NCI-H187 treated with DMSO at 0.1 percent for 48 hours (cell line): ENCODE measurements at regions not wholly inside any gene's neighbourhood (a gene's known extent, or its start where the extent isn't known, plus 50 kb on each side); places are given as distances from the start of the nearest gene placed in this dataset.
"Not testable (repeated sequence)": the region's sequence is repeated elsewhere in the genome, so short reads cannot be mapped to it uniquely, and the experiment has no call there.

Experiments
- DNase-seq: peaks from one replicate; lab custom pipeline; 2025; lab: John Stamatoyannopoulos, UW

GRCh38 chr16:62755938-62756337 lies 719.7 kb upstream of the CDH8 start:
- no peak for DNase-seq

DNA sequence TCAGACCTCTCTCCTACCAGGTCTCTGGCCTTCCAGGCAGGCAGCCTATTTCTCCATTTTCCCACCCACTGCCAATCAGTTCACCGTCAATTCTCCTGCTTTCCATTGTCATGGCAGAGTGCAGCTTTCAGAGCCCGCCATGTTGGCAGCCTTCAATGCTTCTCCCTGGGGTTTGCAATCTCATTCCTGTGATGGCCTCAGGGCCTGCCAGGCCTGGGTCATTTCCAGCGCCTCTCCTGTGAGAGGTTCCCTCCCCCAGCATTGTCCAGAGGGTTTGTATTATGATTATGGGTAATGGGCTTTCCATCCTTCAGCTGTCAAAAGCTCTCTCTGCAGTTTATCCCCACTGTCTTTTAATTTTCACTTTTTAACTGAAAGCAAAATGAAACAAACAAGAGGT lies 716.6 kb upstream of the CDH8 start:
- no peak for DNase-seq

GRCh38 chr16:62751218-62751617 lies 715.0 kb upstream of the CDH8 start:
- DNase-seq = no peak

DNA sequence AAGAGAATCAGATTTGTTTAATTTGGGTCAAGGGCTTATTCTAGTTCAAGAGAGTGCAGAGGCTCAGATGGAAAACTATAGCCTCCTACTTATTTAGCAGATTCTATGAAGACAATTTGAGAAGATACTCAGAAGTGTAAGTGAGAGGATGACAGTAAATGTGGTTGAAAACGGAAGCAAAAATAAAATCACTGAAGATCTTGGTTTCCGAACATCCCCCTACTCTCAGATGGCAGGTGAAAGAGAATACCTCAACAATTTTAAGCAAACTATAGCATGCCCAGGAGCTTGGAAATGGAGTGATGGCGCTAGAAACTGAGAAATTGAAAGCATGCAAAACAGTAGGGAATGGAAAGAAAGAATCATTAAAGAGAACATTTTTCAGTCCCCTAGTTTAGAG lies 705.5 kb upstream of the CDH8 start:
- DNase-seq = no peak

DNA sequence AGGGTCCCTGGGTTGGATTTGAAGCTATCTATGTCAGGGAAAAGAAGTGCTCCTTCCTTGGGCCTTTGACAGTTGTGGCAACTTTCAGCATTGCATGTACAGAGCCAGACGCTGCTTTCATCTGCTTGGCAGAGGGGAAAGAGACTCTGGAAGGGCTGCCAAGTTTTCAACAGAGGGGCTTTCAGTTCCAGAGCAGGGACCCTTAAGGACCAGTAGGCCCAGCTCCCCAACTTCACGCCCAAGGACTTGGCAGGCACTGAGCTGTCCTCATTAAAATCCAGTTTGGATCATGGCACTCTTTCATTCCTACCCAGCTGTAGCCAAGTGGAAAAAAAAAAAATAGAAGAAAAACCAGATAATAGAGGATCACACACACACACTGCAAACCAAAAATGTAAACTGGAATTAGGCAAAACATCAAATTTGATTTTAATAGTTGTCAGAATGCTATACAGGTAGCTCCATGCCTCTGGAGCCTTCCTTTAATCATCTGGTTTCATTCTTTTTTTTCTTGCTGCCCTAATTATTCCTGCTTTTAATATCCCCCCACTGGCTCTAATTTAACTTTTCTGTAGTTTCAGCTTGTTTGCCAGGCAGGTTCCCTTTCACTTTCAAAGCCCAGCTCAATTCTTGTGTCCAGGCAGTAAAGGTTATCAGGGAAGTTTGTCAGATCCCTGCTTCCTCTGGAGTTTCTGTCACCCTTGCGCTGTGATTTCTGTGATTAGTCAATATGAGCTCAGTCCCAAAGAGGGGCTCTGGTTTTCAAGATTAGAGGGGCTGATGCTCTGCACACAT lies 702.6 kb upstream of the CDH8 start:
- DNase-seq = no peak

DNA sequence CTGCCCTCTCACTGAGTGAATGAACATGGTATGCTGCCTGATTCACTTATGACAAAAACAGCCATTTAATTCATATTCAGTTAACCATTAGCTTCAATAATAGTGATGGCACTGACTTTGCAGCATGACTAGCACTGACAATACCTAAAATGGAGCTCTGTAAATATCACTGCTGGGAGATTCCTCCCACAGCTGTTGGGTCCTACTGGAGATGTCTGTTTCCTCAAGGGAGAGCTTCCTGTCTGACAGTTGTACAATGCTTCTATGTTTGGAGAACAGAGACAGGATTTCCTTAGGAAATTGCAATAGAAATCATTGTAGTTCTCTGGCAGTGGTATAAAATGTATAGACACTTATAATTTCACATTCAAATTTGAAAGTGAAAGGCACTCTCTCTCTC lies 695.9 kb upstream of the CDH8 start:
- DNase-seq = no peak

- not testable (repeated sequence) for DNase-seq
Observed at GRCh38 chr16:62724670-62725269, 688.5 kb upstream of the CDH8 start.

GRCh38 chr16:62720651-62721050 lies 684.4 kb upstream of the CDH8 start:
- DNase-seq = no peak

DNA sequence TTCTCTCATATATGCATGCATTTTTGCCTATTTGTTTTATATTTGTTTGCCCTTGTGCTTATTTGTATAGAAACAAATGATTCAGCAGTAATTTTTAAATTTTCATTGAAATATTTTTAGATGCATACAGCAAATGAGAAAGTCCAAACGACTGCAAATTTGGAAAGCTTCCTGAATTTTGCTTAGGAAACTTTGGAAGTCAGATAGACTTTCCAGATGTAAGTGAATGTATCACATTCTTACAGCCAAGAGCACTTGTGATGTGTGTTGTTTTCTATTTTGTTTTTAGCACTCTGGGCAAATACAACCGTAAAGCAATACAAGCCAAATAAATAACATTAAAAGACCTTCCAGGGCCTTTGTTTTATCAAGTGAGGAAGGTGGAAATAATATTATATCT lies 680.8 kb upstream of the CDH8 start:
- DNase-seq = no peak

- DNase-seq = no peak
Observed at GRCh38 chr16:62715701-62716100, 679.5 kb upstream of the CDH8 start.

DNA sequence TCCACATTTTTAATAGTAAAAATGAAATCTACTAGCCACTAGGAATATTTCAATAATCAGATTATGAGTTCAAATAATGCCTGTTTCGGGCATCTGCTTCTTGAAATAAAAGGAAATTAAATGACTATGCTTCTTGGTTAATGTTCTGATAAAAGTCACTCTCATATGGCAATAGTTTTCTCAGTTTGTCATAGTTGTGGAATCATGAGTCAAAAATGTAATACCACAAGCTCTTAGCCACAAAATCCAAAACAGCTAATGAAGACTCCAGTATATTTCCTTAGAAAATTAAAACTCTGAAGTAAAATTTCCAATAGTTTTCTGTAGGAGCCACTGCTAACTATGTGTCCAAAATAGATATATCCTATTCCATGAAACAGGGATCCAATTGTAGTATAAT lies 676.3 kb upstream of the CDH8 start:
- DNase-seq = no peak

GRCh38 chr16:62711797-62712196 lies 675.6 kb upstream of the CDH8 start:
- no peak for DNase-seq

DNA sequence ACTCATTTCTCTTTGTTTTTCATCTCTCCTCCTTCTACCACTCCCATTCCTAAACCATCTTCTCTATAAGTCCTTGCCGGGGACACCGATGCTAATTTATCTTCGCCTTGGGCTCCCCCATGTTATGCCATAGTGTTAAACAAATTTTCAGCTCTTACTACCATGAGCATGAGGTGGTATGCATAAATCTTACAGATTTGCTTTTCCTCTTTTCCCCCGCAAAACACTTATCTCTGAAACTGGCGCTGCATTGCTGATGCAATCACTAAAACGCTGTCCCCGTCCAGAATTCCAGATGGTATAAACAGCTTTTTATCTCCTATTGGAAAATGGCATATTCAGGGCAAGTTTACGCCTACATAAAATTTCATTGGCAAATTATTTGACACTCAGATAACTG lies 673.6 kb upstream of the CDH8 start:
- no peak for DNase-seq

- no peak for DNase-seq
Observed at GRCh38 chr16:62701426-62701825, 665.2 kb upstream of the CDH8 start.

GRCh38 chr16:62700426-62701294 lies 664.4 kb upstream of the CDH8 start:
- no peak for DNase-seq

- DNase-seq = no peak
Observed at GRCh38 chr16:62692685-62693084, 656.4 kb upstream of the CDH8 start.

- no peak for DNase-seq
Observed at GRCh38 chr16:62681819-62682218, 645.6 kb upstream of the CDH8 start.

- no peak for DNase-seq
Observed at GRCh38 chr16:62678796-62679195, 642.6 kb upstream of the CDH8 start.

- DNase-seq = no peak
Observed at GRCh38 chr16:62676306-62676705, 640.1 kb upstream of the CDH8 start.

DNA sequence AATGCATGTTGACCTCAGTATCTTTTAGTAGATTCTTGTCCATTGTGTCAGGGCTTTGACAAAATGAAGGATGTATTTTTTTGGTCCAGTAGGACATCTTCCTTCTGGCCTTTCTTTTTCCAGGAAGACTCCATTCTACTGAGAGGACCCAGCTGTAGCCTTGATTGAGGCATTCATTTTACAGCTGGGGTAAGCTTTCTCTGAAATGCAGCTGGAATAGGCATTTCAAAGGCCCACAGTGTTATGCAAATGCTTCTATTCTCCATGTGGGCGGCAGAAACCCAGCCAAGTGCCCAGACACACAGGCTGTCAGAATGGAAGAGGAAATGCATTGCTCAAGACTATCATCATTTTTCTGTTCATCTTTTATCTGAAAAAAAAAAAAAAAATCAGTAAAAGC lies 629.0 kb upstream of the CDH8 start:
- DNase-seq = no peak

DNA sequence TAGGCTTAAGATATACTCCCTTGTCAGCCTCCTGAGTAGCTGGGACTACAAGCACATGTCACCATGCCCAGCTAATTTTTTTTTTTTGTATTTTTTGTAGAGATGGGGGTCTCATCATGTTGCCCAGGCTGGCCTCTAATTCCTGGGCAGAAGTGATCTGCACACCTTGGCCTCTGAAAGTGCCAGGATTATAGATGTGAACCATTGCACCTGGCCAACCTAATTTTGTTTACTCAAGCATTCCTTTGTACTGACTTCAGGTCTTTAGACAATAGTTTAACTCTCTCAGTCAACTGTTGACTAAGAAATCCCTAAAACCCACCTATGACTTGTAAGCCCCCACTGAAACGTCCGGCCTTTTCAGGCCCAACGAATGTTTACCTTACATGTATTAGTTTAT lies 628.3 kb upstream of the CDH8 start:
- no peak for DNase-seq

GRCh38 chr16:62661435-62661834 lies 625.2 kb upstream of the CDH8 start:
- DNase-seq = no peak

- DNase-seq = no peak
Observed at GRCh38 chr16:62657116-62657515, 620.9 kb upstream of the CDH8 start.
